HEK293 (cell line): ENCODE measurements at regions not wholly inside any gene's neighbourhood (a gene's known extent, or its start where the extent isn't known, plus 50 kb on each side); places are given as distances from the start of the nearest gene placed in this dataset.

Experiments used
- CTCF ChIA-PET: fragments of 350-600 bp; formaldehyde crosslinking; extraction: SDS; loops from one replicate; lab custom pipeline; 2021; ENCODE audit warnings: antibody characterized with exemption; lab: Yijun Ruan, JAX
- POLR2A ChIA-PET: fragments of 300-600 bp; formaldehyde crosslinking; extraction: SDS; loops from one replicate; lab custom pipeline; 2020; ENCODE audit warnings: antibody characterized with exemption, inconsistent platforms; lab: Yijun Ruan, JAX
- H3K27ac ChIP-seq: fragments of 200-500 bp; sonication (Bioruptor generic); 2 replicates; pipeline ENCODE4 v1.5.1; 2014; ENCODE audit warnings: low read depth, low read length, control low read depth, inconsistent platforms; ENCODE audit errors: extremely low read depth
- H3K36me3 ChIP-seq, 2 experiments: fragments of 200-500 bp in 1 of 2; sonication (Bioruptor generic) in 1 of 2; 1 replicate in 1 of 2; 2 replicates in 1 of 2; pipeline ENCODE4 v1.5.1; 2014 to 2017; ENCODE audit warnings: inconsistent platforms in 2 of 2, low read length in 2 of 2; ENCODE audit not compliant: control insufficient read depth in 2 of 2, insufficient read depth in 1 of 2
- H3K4me1 ChIP-seq: fragments of 200-500 bp; sonication (Bioruptor generic); 2 replicates; pipeline ENCODE4 v1.5.1; 2014; ENCODE audit warnings: mild to moderate bottlenecking, low read length, inconsistent platforms; ENCODE audit not compliant: control insufficient read depth, insufficient read depth
- H3K4me3 ChIP-seq: 2 replicates; pipeline ENCODE4 v1.5.1; 2011; ENCODE audit warnings: low read depth, mild to moderate bottlenecking, control low read depth, low read length, moderate library complexity
- H3K9me3 ChIP-seq: fragments of 200-500 bp; sonication (Bioruptor generic); 2 replicates; pipeline ENCODE4 v1.5.1; 2014; ENCODE audit warnings: low read depth, low read length, inconsistent platforms; ENCODE audit not compliant: control insufficient read depth, insufficient read depth
- ATF2 ChIP-seq: fragments of 450-650 bp; formaldehyde crosslinking; IDR thresholded peaks from 2 replicates; pipeline ENCODE4 v1.5.1; 2016; ENCODE audit warnings: missing biosample characterization, missing genetic modification characterization, low read depth
- GLI4 ChIP-seq: fragments of 450-650 bp; formaldehyde crosslinking; IDR thresholded peaks from 2 replicates; pipeline ENCODE4 v1.5.1; 2016; ENCODE audit warnings: missing biosample characterization, missing genetic modification characterization
- KLF10 ChIP-seq: fragments of 450-650 bp; IDR thresholded peaks from 2 replicates; pipeline ENCODE4 v1.5.1; 2018; ENCODE audit warnings: missing biosample characterization, mild to moderate bottlenecking, missing genetic modification characterization
- KLF7 ChIP-seq: fragments of 450-650 bp; formaldehyde crosslinking; IDR thresholded peaks from 2 replicates; pipeline ENCODE4 v1.5.1; 2016; ENCODE audit warnings: missing biosample characterization, missing genetic modification characterization, borderline replicate concordance
- PBX3 ChIP-seq: sonication (generic); formaldehyde crosslinking; IDR thresholded peaks from 2 replicates; pipeline ENCODE4 v1.8.1; 2022; ENCODE audit warnings: mild to moderate bottlenecking, moderate library complexity, missing genetic modification reagents
- RBAK ChIP-seq: fragments of 450-650 bp; formaldehyde crosslinking; IDR thresholded peaks from 2 replicates; pipeline ENCODE4 v1.5.1; 2016; ENCODE audit warnings: missing biosample characterization, missing genetic modification characterization
- SALL2 ChIP-seq: fragments of 450-650 bp; formaldehyde crosslinking; IDR thresholded peaks from 2 replicates; pipeline ENCODE4 v1.5.0; 2017; ENCODE audit warnings: missing biosample characterization, mild to moderate bottlenecking, missing genetic modification characterization, borderline replicate concordance
- SP2 ChIP-seq: fragments of 450-650 bp; formaldehyde crosslinking; IDR thresholded peaks from 2 replicates; pipeline ENCODE4 v1.5.1; 2016; ENCODE audit warnings: missing biosample characterization, missing genetic modification characterization
- YY1 ChIP-seq: fragments of 450-650 bp; formaldehyde crosslinking; IDR thresholded peaks from 2 replicates; pipeline ENCODE4 v1.5.1; 2018; ENCODE audit warnings: missing biosample characterization, missing genetic modification characterization
- ZBTB48 ChIP-seq: fragments of 450-650 bp; formaldehyde crosslinking; IDR thresholded peaks from 2 replicates; pipeline ENCODE4 v1.5.1; 2016; ENCODE audit warnings: missing biosample characterization, missing genetic modification characterization
- ZIC2 ChIP-seq: fragments of 450-650 bp; formaldehyde crosslinking; IDR thresholded peaks from 2 replicates; pipeline ENCODE4 v1.5.1; 2016; ENCODE audit warnings: missing biosample characterization, missing genetic modification characterization
- ZNF121 ChIP-seq: fragments of 450-650 bp; formaldehyde crosslinking; IDR thresholded peaks from 2 replicates; pipeline ENCODE4 v1.5.1; 2016; ENCODE audit warnings: missing biosample characterization, missing genetic modification characterization
- ZNF335 ChIP-seq: fragments of 450-650 bp; formaldehyde crosslinking; conservative IDR thresholded peaks from 2 replicates; pipeline ENCODE4 v1.5.1; 2016; ENCODE audit warnings: missing biosample characterization, missing genetic modification characterization
- ZNF404 ChIP-seq: fragments of 450-650 bp; formaldehyde crosslinking; IDR thresholded peaks from 2 replicates; pipeline ENCODE4 v1.5.1; 2017; ENCODE audit warnings: missing biosample characterization, missing genetic modification characterization
- ZNF510 ChIP-seq: fragments of 450-650 bp; formaldehyde crosslinking; IDR thresholded peaks from 2 replicates; pipeline ENCODE4 v1.5.1; 2018; ENCODE audit warnings: mild to moderate bottlenecking, missing genetic modification characterization, missing biosample characterization; ENCODE audit not compliant: insufficient replicate concordance
- ZNF549 ChIP-seq: fragments of 450-650 bp; IDR thresholded peaks from 2 replicates; pipeline ENCODE4 v1.5.1; 2018; ENCODE audit warnings: missing biosample characterization, missing genetic modification characterization, mild to moderate bottlenecking, inconsistent platforms, moderate library complexity
- ZNF555 ChIP-seq: fragments of 450-650 bp; formaldehyde crosslinking; conservative IDR thresholded peaks from 2 replicates; pipeline ENCODE4 v1.5.1; 2017; ENCODE audit warnings: missing biosample characterization, mild to moderate bottlenecking, missing genetic modification characterization, inconsistent platforms
- ZNF785 ChIP-seq: fragments of 450-650 bp; formaldehyde crosslinking; IDR thresholded peaks from 2 replicates; pipeline ENCODE4 v1.5.1; 2016; ENCODE audit warnings: missing biosample characterization, missing genetic modification characterization
- ZNF791 ChIP-seq: fragments of 450-650 bp; formaldehyde crosslinking; IDR thresholded peaks from 2 replicates; pipeline ENCODE4 v1.5.1; 2016; ENCODE audit warnings: missing biosample characterization, missing genetic modification characterization
- ZNF837 ChIP-seq: fragments of 450-650 bp; formaldehyde crosslinking; IDR thresholded peaks from 2 replicates; pipeline ENCODE4 v1.5.1; 2016; ENCODE audit warnings: missing biosample characterization, missing genetic modification characterization
- ZSCAN30 ChIP-seq: fragments of 450-650 bp; IDR thresholded peaks from 2 replicates; pipeline ENCODE4 v1.5.1; 2018; ENCODE audit warnings: missing biosample characterization, mild to moderate bottlenecking, missing genetic modification characterization, moderate library complexity
- ZSCAN5A ChIP-seq: fragments of 450-650 bp; formaldehyde crosslinking; IDR thresholded peaks from 2 replicates; pipeline ENCODE4 v1.5.1; 2016; ENCODE audit warnings: missing biosample characterization, missing genetic modification characterization
- TF ChIP-seq, protein P1 (sequence below): fragments of 450-650 bp; formaldehyde crosslinking; conservative IDR thresholded peaks from 2 replicates; pipeline ENCODE4 v1.5.1; 2016; ENCODE audit warnings: low read depth, missing biosample characterization, missing genetic modification characterization
- TF ChIP-seq, protein P2 (sequence below): fragments of 450-650 bp; IDR thresholded peaks from 2 replicates; pipeline ENCODE4 v1.5.1; 2018; ENCODE audit warnings: missing biosample characterization, mild to moderate bottlenecking, missing genetic modification characterization

GRCh38 chr10:106169241-106169640 is 995.3 kb downstream of the SORCS1 start:
- TF ChIP-seq ZNF791 (tag by site-specific recombination) (no peak), SALL2 (tag by site-specific recombination) (no peak), ZBTB48 (tag by site-specific recombination) (no peak), GLI4 (tag by site-specific recombination) (no peak), PBX3 (CRISPR knock-in tag) (no peak), ZNF335 (tag by site-specific recombination) (no peak), ZNF837 (tag by site-specific recombination) (no peak), ZNF404 (tag by site-specific recombination) (no peak), ZNF549 (no peak), ZIC2 (tag by site-specific recombination) (no peak), ZNF785 (tag by site-specific recombination) (no peak), ATF2 (tag by site-specific recombination) (no peak), ZSCAN30 (tag by site-specific recombination) (no peak), KLF10 (tag by site-specific recombination) (no peak), KLF7 (no peak)
- TF ChIP-seq, protein P1, sequence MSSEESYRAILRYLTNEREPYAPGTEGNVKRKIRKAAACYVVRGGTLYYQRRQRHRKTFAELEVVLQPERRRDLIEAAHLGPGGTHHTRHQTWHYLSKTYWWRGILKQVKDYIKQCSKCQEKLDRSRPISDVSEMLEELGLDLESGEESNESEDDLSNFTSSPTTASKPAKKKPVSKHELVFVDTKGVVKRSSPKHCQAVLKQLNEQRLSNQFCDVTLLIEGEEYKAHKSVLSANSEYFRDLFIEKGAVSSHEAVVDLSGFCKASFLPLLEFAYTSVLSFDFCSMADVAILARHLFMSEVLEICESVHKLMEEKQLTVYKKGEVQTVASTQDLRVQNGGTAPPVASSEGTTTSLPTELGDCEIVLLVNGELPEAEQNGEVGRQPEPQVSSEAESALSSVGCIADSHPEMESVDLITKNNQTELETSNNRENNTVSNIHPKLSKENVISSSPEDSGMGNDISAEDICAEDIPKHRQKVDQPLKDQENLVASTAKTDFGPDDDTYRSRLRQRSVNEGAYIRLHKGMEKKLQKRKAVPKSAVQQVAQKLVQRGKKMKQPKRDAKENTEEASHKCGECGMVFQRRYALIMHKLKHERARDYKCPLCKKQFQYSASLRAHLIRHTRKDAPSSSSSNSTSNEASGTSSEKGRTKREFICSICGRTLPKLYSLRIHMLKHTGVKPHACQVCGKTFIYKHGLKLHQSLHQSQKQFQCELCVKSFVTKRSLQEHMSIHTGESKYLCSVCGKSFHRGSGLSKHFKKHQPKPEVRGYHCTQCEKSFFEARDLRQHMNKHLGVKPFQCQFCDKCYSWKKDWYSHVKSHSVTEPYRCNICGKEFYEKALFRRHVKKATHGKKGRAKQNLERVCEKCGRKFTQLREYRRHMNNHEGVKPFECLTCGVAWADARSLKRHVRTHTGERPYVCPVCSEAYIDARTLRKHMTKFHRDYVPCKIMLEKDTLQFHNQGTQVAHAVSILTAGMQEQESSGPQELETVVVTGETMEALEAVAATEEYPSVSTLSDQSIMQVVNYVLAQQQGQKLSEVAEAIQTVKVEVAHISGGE (tag by site-specific recombination): no peak
- ChIA-PET POLR2A (no interaction called here), CTCF (interaction anchor here (0.6 to 0.7 kb wide), 2 partner anchors 218 to 402 kb away, joined by 3 to 4 read pairs; no protein-coding TSS in a partner anchor)

GRCh38 chr10:106167946-106168345 is 996.6 kb downstream of the SORCS1 start:
- no peaks in the 10 kb centered on the region for H3K36me3 ChIP-seq
- no peak overlapping the region for H3K27ac ChIP-seq
- CTCF ChIA-PET: no interaction called here
- H3K9me3 ChIP-seq: no peaks in the 10 kb centered on the region
- no peaks in the 10 kb centered on the region for H3K4me1 ChIP-seq
- H3K4me3 ChIP-seq: no peak overlapping the region
- POLR2A ChIA-PET: no interaction called here
- TF ChIP-seq SP2 (tag by site-specific recombination) (no peak), RBAK (tag by site-specific recombination) (no peak), ZSCAN5A (tag by site-specific recombination) (no peak), ZNF121 (tag by site-specific recombination) (no peak), ATF2 (tag by site-specific recombination) (no peak), ZNF510 (tag by site-specific recombination) (no peak), YY1 (tag by site-specific recombination) (no peak), ZNF555 (no peak)
- TF ChIP-seq, protein P2, sequence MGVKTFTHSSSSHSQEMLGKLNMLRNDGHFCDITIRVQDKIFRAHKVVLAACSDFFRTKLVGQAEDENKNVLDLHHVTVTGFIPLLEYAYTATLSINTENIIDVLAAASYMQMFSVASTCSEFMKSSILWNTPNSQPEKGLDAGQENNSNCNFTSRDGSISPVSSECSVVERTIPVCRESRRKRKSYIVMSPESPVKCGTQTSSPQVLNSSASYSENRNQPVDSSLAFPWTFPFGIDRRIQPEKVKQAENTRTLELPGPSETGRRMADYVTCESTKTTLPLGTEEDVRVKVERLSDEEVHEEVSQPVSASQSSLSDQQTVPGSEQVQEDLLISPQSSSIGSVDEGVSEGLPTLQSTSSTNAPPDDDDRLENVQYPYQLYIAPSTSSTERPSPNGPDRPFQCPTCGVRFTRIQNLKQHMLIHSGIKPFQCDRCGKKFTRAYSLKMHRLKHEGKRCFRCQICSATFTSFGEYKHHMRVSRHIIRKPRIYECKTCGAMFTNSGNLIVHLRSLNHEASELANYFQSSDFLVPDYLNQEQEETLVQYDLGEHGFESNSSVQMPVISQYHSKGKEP (tag by site-specific recombination): no peak

More at GRCh38 chr10:106169241-106169640, 995.3 kb downstream of the SORCS1 start:
- Histone ChIP-seq H3K27ac (no peak overlapping the region), H3K4me1 (no peaks in the 10 kb centered on the region), H3K36me3 (no peaks in the 10 kb centered on the region), H3K9me3 (no peaks in the 10 kb centered on the region), H3K4me3 (no peak overlapping the region)
